AG04449 (cell line): ENCODE measurements at regions not wholly inside any gene's neighbourhood (a gene's known extent, or its start where the extent isn't known, plus 50 kb on each side); places are given as distances from the start of the nearest gene placed in this dataset.

Source experiments
- CTCF ChIA-PET: fragments of 350-600 bp; formaldehyde crosslinking; extraction: SDS; loops from one replicate; lab custom pipeline; 2021; ENCODE audit warnings: antibody characterized with exemption; lab: Yijun Ruan, JAX
- POLR2A ChIA-PET: fragments of 400-600, 350-600 bp; formaldehyde crosslinking; extraction: SDS; loops from one replicate; lab custom pipeline; 2020; ENCODE audit warnings: antibody characterized with exemption, inconsistent platforms; lab: Yijun Ruan, JAX
- DNase-seq: peaks from one replicate; pipeline ENCODE4 v3.0.0-alpha.2; 2010; ENCODE audit warnings: low read depth, low spot score
- H3K4me3 ChIP-seq: 2 replicates; pipeline ENCODE4 v1.5.1; 2011; ENCODE audit warnings: low read depth, mild to moderate bottlenecking, control low read depth, low read length
- TF ChIP-seq, protein P1 (sequence below): IDR thresholded peaks from one replicate; pipeline ENCODE4 v1.5.1; 2011; ENCODE audit warnings: mild to moderate bottlenecking, moderate library complexity, low read length, control low read depth, inconsistent platforms; ENCODE audit not compliant: insufficient read depth; ENCODE audit errors: missing control alignments

DNA sequence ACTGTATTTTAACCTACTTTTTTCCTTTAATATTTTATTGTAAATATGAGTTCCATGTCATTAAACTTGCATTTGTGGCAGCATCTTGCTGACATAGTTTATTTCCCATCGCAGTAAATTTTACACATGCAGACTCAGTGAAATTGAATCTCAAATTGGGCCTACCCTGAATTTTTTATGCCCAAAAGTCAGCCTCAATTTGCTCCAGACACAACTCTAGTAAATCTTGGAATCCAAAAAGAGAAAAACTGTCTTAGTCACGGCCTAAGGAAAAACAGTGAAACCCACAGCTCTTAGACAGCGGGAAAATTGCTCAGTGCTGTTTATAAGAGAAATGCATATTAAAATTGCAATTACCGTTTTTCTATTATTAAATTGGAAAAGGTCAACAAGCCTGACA is 85.3 kb upstream of the PCSK2 start:
- no peak overlapping the region for H3K4me3 ChIP-seq
- TF ChIP-seq, protein P1, sequence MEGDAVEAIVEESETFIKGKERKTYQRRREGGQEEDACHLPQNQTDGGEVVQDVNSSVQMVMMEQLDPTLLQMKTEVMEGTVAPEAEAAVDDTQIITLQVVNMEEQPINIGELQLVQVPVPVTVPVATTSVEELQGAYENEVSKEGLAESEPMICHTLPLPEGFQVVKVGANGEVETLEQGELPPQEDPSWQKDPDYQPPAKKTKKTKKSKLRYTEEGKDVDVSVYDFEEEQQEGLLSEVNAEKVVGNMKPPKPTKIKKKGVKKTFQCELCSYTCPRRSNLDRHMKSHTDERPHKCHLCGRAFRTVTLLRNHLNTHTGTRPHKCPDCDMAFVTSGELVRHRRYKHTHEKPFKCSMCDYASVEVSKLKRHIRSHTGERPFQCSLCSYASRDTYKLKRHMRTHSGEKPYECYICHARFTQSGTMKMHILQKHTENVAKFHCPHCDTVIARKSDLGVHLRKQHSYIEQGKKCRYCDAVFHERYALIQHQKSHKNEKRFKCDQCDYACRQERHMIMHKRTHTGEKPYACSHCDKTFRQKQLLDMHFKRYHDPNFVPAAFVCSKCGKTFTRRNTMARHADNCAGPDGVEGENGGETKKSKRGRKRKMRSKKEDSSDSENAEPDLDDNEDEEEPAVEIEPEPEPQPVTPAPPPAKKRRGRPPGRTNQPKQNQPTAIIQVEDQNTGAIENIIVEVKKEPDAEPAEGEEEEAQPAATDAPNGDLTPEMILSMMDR, result no peak
- ChIA-PET POLR2A (no interaction called here), CTCF (no interaction called here)
- DNase-seq, result no peak

DNA sequence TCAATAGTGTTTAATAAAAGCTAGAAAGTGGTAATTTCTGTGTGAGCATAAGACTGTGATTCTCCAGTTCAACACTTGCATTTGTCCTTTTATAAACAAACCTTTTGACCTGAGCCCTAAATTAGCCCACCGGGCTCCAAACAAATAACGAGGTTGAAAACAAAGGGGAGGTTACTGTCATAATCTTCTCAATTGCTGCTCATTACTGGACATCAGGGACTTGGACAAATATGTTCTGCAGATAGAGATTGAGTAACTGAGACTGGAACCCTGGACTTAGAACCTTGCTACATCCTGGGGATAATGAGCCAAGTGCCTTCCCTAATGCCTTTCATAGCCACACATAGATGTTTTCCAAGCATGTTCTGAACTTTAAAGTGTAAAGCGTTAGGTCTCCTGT is 84.2 kb upstream of the PCSK2 start:
- TF ChIP-seq, protein P1, result no peak
- ChIA-PET CTCF (no interaction called here), POLR2A (no interaction called here)
- H3K4me3 ChIP-seq, result no peak overlapping the region
- no peak for DNase-seq

DNA sequence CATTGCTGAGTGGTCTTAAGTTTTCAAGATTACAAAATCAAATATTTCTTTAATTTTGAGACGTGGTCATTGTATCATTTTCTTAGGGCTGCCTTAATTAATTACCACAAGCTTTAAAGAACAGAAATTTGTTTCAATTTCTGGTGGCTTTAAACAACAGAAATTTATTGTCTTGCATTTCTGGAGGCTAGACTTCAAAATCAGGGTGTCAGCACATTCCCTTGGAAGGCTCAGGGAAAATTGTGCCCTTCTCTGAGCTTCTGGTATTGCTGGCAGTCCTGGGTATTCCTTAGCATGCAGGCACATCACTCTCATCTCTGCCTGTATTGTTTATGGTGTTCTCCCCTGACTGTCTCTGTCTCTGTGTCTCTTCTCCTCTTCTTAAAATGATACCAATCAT is 76.0 kb upstream of the PCSK2 start:
- CTCF ChIA-PET, result no interaction called here
- POLR2A ChIA-PET, result no interaction called here
- no peak for DNase-seq
- H3K4me3 ChIP-seq, result no peak overlapping the region
- TF ChIP-seq, protein P1, result no peak

DNA sequence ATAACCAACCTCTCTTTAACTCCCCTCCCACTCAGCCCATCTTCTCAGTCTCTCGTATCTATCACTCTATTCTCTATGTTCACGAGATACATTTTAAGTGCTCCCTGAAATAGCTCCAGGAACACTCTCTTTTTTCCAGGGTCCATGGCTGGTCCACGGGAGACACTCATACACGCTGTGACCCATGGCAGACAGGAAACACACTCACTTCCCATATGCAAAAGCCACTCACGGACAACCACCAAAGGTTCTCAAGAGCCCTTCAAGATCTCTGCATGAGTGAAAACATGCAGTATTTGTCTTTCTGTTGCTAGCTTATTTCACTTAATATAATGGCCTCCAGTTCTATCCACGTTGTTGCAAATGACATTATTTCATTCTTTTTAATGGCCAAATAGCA is 71.4 kb upstream of the PCSK2 start:
- CTCF ChIA-PET, result no interaction called here
- H3K4me3 ChIP-seq, result no peak overlapping the region
- DNase-seq, result no peak
- TF ChIP-seq, protein P1, result no peak
- POLR2A ChIA-PET, result no interaction called here

DNA sequence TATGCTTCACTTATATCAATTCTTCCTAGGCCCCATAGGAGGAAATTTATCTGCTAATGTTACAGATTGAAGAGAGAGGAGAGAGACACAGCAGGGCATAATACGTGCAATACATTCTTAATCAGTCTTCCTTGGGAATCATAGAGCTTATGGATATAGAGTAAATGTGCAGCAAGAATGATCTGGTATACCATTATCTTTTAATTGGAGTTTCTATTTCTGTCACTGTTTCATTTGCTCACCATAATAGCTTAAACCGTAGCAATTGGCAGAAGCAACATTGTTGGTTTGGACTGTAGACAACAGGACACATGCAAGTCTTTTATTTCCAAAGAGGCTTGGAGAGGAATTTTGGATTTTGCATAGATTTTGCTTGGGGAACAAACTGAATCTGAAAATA is 68.1 kb upstream of the PCSK2 start:
- H3K4me3 ChIP-seq, result no peak overlapping the region
- CTCF ChIA-PET, result no interaction called here
- POLR2A ChIA-PET, result no interaction called here
- TF ChIP-seq, protein P1, result no peak
- DNase-seq, result no peak

DNA sequence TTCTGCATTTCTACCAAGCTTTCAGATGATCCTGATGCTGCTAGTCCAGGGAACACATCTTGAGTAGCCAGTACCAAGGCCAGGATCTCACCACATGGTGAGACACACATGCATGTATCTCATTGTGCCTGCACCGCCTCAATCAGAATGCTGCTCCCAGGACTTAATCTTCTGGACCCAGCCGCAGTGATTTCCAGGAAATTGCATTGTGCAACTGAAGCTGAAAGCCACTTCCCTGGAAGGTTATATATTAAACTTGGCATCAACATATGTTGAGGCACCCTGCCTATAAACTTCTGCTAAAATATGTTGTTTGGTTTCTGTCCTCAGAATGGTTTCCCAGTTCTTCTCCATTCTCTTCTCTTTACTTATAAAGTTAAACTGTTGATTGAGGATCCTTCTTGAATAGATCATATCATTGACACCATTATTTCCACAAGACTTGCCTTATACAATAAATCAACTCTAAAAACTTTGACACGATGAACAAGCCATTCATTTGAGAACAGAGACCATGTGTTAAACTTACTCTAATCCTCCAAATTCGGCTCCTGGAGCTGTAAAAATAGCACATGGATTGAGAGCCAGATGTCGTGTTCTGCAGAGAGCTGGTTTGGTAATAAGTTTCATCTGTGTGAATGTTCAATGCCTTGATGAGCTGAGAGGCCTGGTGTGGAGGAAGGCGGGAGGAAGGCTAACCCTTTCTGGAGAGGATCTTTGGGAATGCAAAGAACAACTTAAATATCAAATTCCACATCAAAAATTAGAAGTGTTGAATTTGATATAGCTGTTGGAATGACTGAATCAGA is 65.0 kb upstream of the PCSK2 start:
- CTCF ChIA-PET, result no interaction called here
- POLR2A ChIA-PET, result no interaction called here
- TF ChIP-seq, protein P1, result no peak
- no peak for DNase-seq
- no peak overlapping the region for H3K4me3 ChIP-seq
